ENCODE measurements at regions not wholly inside any gene's neighbourhood (a gene's known extent, or its start where the extent isn't known, plus 50 kb on each side); places are given as distances from the start of the nearest gene placed in this dataset.

DNA sequence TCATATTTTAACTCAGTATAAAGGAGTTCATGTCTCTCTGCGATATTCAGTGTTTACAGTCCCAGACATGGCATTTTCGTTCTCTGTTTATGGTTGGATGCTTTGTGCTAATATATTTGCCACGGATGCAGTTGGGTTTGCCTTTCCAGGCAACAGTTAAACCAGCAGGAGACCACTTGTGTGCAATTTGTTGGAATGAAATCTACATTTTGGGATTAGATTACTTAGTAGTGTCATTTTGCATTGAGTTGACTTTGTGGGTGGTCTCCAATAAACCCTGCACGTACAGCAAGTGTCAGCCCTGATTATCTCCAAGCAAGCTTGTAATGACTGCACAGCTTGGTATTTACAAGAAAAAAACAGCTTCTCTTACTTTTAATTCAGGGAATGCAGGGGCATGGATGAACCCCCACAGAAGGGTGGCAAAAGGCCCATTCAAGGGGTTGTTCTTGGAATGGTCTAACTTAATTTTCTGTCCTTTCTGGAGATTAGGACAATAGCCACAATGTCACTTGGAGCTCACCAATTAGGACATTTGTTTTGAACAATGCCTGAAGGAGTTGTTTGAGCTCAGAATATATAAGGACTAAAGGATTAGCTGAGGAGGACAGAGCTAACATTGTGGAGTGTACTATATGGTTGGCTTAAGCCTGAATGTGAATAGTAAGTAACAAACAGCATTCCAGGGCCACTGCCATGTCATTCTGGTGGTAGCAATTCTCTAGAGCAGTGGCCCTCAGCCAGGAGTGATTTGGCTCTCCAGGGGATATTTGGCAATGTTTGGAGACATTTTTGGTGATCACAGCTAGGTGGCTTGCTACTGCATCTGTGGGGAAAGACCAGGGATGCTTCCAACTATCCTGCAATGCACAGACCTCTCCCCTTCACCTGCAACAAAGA is 121.5 kb downstream of the SLC4A3 start:
- TF ChIP-seq, protein P1, sequence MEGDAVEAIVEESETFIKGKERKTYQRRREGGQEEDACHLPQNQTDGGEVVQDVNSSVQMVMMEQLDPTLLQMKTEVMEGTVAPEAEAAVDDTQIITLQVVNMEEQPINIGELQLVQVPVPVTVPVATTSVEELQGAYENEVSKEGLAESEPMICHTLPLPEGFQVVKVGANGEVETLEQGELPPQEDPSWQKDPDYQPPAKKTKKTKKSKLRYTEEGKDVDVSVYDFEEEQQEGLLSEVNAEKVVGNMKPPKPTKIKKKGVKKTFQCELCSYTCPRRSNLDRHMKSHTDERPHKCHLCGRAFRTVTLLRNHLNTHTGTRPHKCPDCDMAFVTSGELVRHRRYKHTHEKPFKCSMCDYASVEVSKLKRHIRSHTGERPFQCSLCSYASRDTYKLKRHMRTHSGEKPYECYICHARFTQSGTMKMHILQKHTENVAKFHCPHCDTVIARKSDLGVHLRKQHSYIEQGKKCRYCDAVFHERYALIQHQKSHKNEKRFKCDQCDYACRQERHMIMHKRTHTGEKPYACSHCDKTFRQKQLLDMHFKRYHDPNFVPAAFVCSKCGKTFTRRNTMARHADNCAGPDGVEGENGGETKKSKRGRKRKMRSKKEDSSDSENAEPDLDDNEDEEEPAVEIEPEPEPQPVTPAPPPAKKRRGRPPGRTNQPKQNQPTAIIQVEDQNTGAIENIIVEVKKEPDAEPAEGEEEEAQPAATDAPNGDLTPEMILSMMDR (IDR thresholded peaks at IDR 0.05), result no peak
- TF ChIP-seq POLR2A (IDR thresholded peaks at IDR 0.05), result no peak
